HG03457 (cell line): ENCODE measurements at regions not wholly inside any gene's neighbourhood (a gene's known extent, or its start where the extent isn't known, plus 50 kb on each side); places are given as distances from the start of the nearest gene placed in this dataset.
"Not testable (repeated sequence)": the region's sequence is repeated elsewhere in the genome, so short reads cannot be mapped to it uniquely, and the experiment has no call there.

Experiments used
- ATAC-seq: cut with Tn5 transposase; IDR thresholded peaks from one replicate; pipeline ENCODE4 v1.9.1; 2021; ENCODE audit warnings: moderate number of reproducible peaks; ENCODE audit not compliant: unreplicated experiment

DNA sequence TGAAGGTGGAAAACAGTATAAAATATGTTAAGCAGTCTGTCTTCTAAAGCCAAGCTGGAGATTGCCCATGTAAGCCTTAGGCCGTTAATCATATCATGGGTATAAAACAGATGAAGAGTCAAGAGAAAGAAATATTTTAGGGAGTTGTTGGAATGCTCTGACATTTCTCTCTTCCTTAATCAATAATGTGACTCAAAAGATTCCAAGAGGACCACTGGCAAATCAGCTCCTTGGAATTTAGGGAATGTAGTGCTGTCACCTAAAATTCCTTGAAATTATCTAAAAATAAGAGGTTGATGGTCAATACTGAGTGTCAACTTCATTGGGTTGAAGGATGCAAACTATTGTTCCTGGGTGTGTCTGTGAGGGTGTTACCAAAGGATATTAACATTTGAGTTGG is 525.9 kb downstream of the KCNA4 start:
- ATAC-seq: no peak

DNA sequence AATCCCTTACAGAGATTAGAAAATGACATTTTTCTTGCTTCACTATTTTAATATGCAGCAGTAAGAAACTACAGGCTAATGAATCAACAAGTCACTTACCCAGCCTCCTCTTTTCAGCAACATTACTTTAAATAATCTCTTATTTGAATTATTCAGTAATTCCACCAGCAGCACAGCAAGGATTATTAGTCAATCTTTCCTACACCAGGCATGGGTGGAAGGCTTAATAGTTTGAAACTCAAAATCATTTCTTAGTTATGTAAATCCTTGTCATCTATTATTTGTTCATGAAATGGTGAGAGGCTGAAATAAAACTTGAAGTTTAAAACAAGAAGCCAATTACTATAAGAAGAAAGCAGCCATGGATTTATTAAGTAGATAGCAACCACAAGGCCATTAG is 530.5 kb downstream of the KCNA4 start:
- ATAC-seq: no peak

GRCh38 chr11:29485641-29486040 is 531.2 kb downstream of the KCNA4 start:
- ATAC-seq: no peak

- no peak for ATAC-seq
These were observed 532.3 kb downstream of the KCNA4 start for GRCh38 chr11:29484548-29484947.

DNA sequence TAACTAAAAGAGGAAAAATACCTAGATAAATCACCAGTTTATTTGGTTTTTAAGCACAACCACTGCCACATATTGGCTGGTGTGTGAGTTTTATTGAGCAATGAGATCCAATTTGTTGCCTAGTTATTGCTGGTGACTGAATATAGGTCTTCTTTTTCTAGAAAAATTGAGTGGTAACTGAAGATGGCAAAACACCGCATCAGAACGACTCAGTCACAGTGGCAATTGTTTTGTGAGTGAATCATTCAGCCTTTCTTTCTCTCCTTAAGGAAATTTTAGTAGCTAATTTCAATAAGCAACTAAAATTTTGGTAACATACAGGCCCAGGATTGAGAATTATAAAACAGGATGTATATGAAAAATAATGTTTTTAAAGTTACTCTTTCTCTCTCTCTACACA is 533.0 kb downstream of the KCNA4 start:
- ATAC-seq: no peak

DNA sequence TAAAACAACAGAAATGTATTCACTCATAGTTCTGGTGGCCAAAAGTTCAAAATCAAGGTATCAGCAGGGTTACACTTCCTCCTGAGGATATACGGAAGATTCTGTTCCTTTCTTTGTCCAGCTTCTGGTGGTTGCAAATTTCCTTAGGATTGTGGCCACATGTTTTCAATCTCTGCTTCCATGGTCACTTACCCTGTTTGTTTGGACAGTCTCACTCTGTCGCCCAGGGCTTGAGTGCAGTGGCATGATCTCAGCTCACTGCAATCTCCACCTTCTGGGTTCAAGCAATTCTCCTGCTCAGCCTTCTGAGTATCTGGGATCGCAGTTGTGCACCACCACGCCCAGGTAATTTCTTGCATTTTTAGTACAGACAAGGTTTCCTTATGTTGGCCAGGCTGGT is 534.3 kb downstream of the KCNA4 start:
- ATAC-seq: no peak

DNA sequence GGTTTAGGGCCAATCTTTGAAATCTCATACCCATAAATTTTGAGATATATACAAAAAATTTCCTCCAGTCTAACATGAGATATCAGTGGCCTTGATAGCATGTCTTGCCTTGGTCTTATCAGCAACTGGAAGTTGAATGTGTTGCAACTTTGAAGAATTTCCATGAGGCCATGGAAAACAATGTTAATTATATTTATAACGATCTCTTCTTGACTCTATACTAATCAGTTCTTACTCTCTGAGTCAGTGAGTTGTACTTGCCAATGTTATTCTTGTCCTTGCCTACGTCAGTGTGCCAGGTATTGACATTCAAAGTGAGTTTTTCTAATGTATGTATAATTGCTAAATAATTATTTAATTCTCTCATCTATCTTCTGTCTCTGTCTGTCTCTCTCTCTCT is 535.1 kb downstream of the KCNA4 start:
- no peak for ATAC-seq

- no peak for ATAC-seq
These were observed 535.8 kb downstream of the KCNA4 start for GRCh38 chr11:29480981-29481380.

GRCh38 chr11:29458252-29458651 is 558.6 kb downstream of the KCNA4 start:
- ATAC-seq: no peak

GRCh38 chr11:29452146-29452545 is 564.7 kb downstream of the KCNA4 start:
- no peak for ATAC-seq

- no peak for ATAC-seq
These were observed 567.4 kb downstream of the KCNA4 start for GRCh38 chr11:29449281-29450074.

- no peak for ATAC-seq
These were observed 568.5 kb downstream of the KCNA4 start for GRCh38 chr11:29448246-29448877.

DNA sequence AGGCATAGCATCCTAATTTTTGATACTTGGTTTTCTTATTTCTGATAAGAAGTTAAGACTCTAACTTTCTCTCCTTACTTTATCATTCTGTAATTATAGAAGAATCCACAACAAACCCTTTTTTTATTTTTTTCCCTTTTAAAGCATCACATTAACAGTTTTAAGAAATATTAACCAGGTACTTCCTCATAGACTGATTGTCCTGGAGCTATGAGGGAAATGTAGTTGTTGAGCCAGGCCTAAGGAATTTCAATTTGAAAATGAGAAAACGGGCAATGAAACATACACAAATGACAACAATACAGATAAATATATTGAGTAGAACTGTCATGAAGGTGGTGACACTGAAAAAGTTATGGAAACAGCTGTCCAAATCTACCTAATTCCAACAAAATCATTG is 569.0 kb downstream of the KCNA4 start:
- ATAC-seq: no peak

GRCh38 chr11:29446132-29446531 is 570.7 kb downstream of the KCNA4 start:
- no peak for ATAC-seq

GRCh38 chr11:29445191-29445590 is 571.6 kb downstream of the KCNA4 start:
- ATAC-seq: not testable (repeated sequence)

- no peak for ATAC-seq
These were observed 578.0 kb downstream of the KCNA4 start for GRCh38 chr11:29438815-29439214.

DNA sequence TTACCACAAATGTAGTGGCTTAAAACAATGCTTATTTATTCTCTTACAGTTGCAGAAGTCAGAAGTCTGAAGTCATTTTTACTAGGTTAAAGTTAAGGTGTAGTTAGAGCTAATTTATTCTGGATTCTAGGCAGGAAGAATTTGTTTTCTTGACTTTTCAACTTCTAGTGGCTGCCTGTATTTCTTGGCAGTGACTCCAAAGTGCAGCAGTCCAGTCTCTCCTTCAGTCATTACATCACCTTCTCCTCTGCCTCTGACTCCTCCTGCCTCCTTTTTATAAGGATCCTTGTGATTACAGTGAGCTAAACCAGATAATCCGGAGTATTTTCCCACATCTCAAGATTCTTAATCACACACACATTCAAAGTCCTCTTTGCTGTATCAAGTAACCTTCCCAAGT is 581.4 kb downstream of the KCNA4 start:
- no peak for ATAC-seq

GRCh38 chr11:29432719-29433325 is 584.0 kb downstream of the KCNA4 start:
- no peak for ATAC-seq

- no peak for ATAC-seq
These were observed 611.5 kb downstream of the KCNA4 start for GRCh38 chr11:29405305-29405704.

DNA sequence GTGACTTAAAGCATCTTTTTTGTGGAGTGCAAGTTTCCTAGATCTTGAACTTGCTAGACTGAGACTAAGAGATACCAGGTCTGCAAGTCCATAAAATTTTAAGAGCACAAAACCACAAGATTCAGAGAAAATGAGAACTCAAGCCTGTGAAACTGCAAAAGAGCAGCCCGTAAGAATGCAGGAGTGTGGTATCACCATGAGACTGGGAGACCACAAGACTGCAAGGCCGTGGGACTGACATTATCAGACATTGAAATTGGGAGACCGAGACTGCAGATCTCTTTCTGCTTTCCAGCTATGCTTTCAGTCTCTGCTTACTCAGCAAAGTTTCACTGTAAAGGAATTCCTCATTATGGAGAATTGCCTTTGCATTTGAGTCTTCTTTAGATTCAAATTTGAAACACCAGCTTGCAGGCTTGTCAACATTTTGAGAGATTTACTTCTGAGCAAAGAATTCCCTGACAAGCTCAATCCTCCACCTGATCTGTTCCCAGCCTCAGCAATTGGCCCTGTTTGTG is 621.2 kb downstream of the KCNA4 start:
- ATAC-seq: no peak

- no peak for ATAC-seq
These were observed 627.0 kb downstream of the KCNA4 start for GRCh38 chr11:29389793-29390192.

DNA sequence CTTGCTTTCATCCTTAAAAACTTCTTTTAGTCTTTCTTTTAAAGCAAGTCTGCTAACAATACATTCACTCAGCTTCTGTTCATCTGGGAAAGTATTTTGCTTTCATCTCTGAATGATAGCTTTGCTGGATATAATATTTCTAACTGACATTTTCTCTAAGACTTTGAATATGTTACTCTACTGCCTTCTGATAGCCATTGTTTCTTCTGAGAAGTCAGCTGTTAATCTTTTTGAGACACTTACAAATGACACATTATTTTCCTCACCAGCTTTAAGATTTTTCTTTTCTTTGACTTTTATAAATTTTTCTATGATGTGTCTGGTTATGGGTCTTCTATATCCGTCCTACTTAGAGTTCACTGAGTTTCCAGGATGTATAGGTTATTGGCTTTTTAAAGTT is 643.1 kb downstream of the KCNA4 start:
- no peak for ATAC-seq
